DMS153 treated with DMSO at 0.1 percent for 48 hours (cell line): ENCODE measurements at regions not wholly inside any gene's neighbourhood (a gene's known extent, or its start where the extent isn't known, plus 50 kb on each side); places are given as distances from the start of the nearest gene placed in this dataset.
A peak's percentile ranks its signal among the peaks of the same experiment; 100 is the strongest.

ENCODE experiments used
- DNase-seq: peaks from one replicate; lab custom pipeline; 2025; ENCODE audit not compliant: unreplicated experiment; lab: John Stamatoyannopoulos, UW

GRCh38 chr9:89721176-89721700 lies 116.4 kb downstream of the GADD45G start:
- peak; percentile 47 for DNase-seq

DNA sequence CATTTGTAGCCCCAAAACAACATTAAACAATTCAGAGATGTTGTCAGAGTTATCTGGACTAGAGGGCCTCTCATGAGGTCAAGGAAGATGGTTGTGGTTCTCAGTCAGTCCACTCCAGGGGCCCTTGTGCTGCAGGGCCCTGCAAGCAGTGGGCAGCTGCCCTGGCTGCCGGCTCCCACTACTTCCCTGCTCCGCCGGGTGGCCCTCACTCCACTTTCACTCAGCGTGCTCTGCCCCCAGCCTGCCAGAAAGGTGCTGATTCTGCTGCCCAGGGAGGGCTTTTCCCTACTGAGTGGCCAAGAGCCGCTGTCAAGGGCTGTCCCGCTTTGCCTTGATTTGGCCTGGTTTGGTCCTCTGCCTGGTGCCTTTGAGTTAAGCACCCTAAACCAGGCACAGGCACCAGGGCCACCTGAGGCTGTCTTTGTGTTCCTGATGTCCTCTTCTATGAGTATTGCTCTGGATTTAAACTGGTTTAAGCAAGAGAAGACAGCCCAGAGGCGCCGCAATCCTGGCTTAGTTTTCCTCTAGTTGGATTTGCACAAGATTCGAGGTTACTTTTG lies 117.2 kb downstream of the GADD45G start:
- DNase-seq = no peak

- no peak for DNase-seq
These were observed 117.9 kb downstream of the GADD45G start for GRCh38 chr9:89722712-89723111.

DNA sequence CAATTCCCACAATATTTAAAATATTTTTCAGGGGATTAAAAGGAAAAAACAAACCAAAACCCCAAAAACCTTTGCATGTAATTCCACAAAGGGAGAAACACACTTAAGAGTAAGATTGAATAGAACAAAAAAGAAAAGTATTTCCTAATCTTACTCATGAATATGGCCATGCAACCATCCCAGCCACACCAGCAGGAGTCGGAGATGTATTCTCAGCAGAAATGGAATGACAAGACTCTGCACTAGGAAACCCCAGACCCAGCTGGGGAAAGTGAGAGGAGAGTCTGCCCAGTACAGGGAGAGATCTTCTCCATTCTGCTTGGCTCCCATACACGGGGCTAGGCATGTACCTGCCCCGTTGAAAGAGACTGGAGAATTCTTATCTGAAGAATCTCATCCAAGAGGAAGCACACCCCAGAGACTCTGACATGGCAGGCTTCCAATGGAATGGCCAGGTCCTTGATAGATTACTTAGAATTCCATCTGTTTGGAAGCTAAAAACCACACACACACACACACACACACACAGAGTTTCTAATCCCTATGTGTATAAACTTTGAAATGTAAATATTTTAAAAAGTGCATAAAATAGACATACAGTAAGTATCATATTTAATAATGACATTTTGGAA lies 118.8 kb downstream of the GADD45G start:
- DNase-seq = no peak

- no peak for DNase-seq
These were observed 119.8 kb downstream of the GADD45G start for GRCh38 chr9:89724659-89725058.

GRCh38 chr9:89725271-89725670 lies 120.5 kb downstream of the GADD45G start:
- no peak for DNase-seq

DNA sequence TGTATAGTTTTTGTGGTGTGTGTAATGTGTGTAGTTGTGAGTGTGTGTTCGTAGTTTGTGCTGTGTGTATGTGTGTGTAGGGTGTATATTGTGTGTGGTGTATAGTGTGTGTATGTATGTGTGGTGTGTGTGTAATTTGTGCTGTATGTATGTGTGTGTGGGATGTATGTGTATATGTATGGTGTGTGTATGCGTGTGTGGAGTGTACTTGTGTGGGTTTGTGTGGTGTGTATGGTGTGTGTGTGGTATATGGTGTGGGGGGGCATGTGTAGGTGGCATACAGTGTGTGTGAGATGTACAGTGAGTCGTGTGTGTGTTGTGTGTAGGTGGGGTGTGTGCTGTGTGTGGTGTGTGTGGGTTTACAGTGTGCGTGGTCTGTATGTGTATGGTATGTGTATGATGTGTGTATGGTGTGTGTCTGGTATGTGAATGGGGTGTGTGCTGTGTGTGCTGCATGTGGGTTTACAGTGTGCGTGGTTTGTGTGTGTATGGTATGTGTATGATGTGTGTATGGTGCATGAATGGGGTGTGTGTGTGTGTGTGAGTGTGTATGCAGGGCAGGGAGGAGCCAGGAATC lies 125.2 kb downstream of the GADD45G start:
- DNase-seq = no peak

- DNase-seq = peak; percentile 91
These were observed 125.9 kb downstream of the GADD45G start for GRCh38 chr9:89730715-89731114.

DNA sequence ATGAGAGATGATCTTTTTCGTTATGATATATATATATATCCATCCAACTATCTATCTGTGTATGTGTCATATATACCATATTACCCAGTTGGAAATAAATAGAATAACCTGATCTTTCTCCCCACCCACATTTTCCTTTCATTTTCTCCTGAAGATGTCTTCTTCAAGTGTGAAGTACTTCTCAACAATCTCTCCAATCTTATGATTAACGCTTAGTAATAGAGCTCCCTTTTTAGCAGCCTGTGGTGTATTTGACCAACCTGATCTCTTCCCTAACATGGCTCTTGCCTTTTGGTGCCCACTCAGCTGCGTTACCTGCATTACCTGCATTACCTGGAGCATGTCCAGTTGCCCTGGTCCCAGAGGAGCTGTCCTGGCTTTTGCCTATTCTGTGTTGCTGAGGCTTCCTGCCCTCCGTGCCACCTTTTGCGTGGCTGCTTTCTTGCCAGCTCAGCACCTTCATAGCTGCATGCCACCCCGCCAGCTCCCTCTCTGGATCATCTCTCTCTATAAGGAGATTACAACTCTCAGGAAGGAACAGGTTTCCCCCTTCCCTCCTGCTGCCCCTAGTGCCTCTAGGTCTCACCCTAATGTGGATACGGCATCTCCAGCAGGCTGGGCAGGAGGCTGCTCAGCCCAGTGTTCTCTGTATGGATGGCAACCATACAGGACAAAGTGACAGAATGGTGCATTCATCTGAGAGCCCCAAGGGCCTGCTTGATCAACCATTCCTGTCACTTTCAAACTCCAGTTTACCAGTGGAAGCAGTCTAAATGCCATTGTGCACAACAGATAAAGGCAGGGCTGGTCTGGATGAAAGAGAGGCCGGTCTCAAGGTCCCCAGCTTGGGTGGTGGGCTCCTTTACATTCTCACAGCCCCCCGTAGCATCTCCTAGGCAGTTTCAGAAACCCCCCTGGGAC lies 126.7 kb downstream of the GADD45G start:
- DNase-seq = no peak

- peak; percentile 40 for DNase-seq
These were observed 127.6 kb downstream of the GADD45G start for GRCh38 chr9:89732295-89732938.

GRCh38 chr9:89732939-89733324 lies 128.1 kb downstream of the GADD45G start:
- no peak for DNase-seq

DNA sequence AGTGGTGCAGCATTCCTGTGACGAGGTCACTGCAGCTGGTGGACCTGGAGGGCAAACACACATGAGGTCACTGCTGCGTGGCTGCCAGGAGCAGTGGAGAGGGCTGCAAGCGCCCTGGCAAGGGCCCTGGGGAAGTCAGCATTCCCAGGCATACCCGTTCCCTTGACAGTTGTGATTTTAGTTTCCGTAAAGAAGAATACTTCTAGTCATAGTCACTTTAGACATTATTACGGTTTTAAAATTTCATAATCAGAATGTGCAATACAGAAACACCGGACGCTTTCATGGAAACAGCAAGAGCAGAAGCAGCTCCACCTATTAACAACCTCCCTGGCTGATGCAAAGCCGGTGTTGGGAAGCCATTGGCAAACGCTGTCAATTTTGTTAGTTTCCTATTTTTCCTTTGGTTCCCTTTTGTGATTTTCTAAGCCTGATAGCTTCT lies 129.8 kb downstream of the GADD45G start:
- no peak for DNase-seq

DNA sequence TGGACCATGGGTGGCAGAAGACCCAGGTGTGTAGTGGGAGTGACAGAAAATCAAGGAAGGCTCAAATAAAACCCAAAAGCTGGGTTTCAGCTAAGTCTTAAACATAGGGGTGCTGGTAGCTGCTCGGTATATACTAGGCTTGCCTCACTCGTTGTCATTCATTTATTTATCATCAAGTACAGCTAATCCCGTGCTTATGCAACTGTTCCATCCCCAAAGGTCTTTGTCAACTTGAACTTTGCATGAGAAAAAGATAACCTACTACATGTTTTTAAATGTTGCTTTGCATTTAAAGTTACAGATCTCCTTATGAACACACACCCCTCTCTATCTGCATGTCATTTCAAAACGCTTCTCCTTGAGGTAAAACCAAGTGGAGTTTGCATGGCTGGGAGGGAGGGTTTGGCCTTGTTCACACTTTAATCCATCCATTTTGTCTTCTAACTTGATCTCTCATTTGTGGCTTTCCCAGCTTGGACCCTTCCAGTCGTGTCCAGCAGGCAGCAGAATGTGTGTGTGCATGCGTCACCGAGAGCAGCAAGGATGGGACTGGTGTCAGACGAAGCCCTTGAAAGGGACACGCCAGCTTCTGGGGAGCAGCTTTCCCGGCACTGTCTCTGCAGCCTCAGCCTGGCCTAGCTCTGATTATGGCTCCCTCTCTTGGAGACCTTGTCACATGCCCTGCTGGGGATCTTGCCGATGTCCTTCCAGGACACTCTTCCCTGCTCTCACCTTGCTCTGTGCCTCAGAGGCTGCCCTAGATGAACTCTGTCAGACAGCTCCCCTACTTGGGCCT lies 133.5 kb downstream of the GADD45G start:
- no peak for DNase-seq

- DNase-seq = no peak
These were observed 134.7 kb downstream of the GADD45G start for GRCh38 chr9:89739511-89739910.

DNA sequence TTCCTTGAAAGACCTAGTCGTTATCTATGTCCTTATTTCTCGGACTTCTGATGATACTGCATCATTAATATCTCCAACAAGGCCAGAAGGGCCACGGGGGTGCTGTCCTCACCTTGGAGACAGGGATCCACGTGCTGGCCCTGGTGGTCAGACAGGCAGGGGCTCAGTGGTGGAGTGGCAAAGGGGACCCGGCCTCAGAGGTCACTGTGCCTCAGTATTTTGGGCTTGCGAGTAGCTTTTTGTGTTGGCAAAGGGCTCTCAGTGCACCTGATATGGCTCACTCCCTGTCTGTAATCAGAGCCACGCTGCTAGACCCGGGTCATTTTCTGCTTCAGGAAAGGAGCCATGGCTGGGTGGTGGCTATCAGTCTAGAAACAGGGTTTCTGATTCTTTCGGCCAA lies 135.1 kb downstream of the GADD45G start:
- no peak for DNase-seq

- no peak for DNase-seq
These were observed 135.9 kb downstream of the GADD45G start for GRCh38 chr9:89740722-89741121.

GRCh38 chr9:89742660-89743059 lies 137.8 kb downstream of the GADD45G start:
- no peak for DNase-seq

DNA sequence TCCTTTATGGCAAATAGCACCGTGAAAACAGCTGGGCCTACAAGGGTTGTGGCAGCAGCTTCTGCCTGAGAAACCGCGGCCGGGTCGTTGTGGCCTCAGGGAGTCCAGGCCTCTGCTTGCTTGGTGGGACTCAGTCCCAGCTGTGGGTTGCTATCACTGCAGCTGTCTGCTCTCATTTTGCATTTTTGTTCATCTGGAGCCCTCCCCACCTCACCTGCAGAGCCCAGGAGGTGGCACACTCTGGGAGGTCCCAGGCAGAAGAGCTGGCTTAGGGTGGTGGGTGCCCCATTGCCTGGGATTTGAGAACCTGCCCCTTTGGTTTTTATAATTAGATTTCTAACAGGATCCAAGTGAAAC lies 138.4 kb downstream of the GADD45G start:
- no peak for DNase-seq

DNA sequence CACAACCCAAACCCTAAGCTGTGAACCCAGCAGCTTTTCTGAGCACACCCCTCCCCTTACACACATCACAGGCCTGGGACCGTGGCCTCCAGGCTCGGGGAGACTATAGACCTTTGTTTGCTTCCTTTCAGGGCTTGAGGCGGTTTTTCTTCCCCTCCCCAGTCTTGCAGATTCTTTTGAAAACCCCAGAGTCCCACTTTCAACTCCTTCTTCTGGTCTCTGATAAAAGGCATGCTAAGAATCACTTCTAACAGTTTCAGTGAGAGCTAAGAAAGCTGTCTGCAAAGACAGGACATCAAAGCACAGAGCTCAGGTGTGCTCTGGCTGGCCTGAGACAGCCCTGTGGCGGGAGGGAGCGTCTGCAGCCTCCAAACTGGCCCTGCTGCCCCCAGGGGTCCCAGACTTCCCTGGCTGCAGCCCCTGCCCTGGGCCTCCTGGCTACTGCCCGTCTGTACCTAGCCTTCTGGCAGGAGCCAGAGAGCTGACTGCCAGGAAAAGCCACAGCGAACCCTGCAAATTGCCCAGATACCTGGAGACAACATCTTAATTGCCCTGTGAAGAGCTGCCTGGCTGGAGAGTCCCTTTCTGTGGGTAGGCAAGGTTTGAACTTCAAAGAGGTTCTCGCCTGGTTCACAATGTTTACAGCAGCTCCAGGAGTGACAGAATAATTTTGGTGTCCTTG lies 138.9 kb downstream of the GADD45G start:
- DNase-seq = no peak

DNA sequence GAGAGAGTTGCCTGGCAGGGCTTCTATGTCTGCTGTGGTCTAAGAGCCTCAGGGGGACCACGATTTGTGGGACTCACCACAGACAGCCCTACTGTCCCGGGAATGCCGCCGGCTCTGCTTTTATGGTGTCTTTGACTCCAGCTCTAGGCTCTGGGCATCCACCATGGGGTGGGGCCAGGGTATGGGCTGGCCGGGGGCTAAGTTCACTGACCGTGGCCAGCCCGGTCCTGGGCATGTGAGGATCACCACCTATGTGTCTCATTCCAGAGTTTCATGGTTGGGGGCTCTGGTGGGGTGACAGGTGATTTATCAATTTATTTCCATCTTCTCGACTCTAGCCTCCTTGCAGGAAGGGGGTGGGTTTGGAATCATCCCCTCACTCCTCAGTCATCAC lies 139.4 kb downstream of the GADD45G start:
- no peak for DNase-seq
